Fibroblast of lung (primary cell): ENCODE measurements at regions not wholly inside any gene's neighbourhood (a gene's known extent, or its start where the extent isn't known, plus 50 kb on each side); places are given as distances from the start of the nearest gene placed in this dataset.

ENCODE experiments used
- DNase-seq, 2 donors: peaks; one replicate each; pipeline versions ENCODE4 v3.0.0 to v3.0.0-alpha.2; 2010; ENCODE audit warnings: low read depth in 2 of 2
- H2AFZ ChIP-seq: 2 replicates; pipeline ENCODE4 v1.5.1; 2012; ENCODE audit warnings: low read length, control low read depth, inconsistent platforms
- H3K27ac ChIP-seq: 2 replicates; pipeline ENCODE4 v1.5.1; 2011; ENCODE audit warnings: low read length, control low read depth; ENCODE audit not compliant: insufficient read depth
- H3K27me3 ChIP-seq: 2 replicates; pipeline ENCODE4 v1.5.1; 2011; ENCODE audit warnings: mild to moderate bottlenecking, low read length; ENCODE audit not compliant: control insufficient read depth, insufficient read depth
- H3K36me3 ChIP-seq: 2 replicates; pipeline ENCODE4 v1.5.1; 2011; ENCODE audit warnings: low read length; ENCODE audit not compliant: control insufficient read depth, insufficient read depth
- H3K4me1 ChIP-seq: 2 replicates; pipeline ENCODE4 v1.5.1; 2011; ENCODE audit warnings: low read length; ENCODE audit not compliant: control insufficient read depth, insufficient read depth; ENCODE audit errors: extremely low read depth
- H3K4me2 ChIP-seq: 2 replicates; pipeline ENCODE4 v1.5.1; 2011; ENCODE audit warnings: low read length, control low read depth; ENCODE audit not compliant: insufficient read depth; ENCODE audit errors: extremely low read depth
- H3K4me3 ChIP-seq, 4 experiments: fragments of 200-600 bp in 1 of 4; sonication (generic) in 1 of 4; replicated peaks in 1 of 4; 2 replicates each; pipeline ENCODE4 v1.5.1; 2011 to 2016; ENCODE audit warnings: low read length in 4 of 4, low read depth in 3 of 4, mild to moderate bottlenecking in 3 of 4, control low read depth in 2 of 4, inconsistent platforms in 1 of 4, mixed read lengths in 1 of 4; ENCODE audit not compliant: insufficient read depth in 1 of 4; ENCODE audit errors: control extremely low read depth in 1 of 4
- H3K79me2 ChIP-seq: 2 replicates; pipeline ENCODE4 v1.5.1; 2012; ENCODE audit warnings: mild to moderate bottlenecking, low read length, inconsistent platforms; ENCODE audit not compliant: control insufficient read depth, insufficient read depth
- H3K9ac ChIP-seq: 2 replicates; pipeline ENCODE4 v1.5.1; 2011; ENCODE audit warnings: mild to moderate bottlenecking, low read length, control low read depth; ENCODE audit not compliant: insufficient read depth
- H3K9me3 ChIP-seq: 2 replicates; pipeline ENCODE4 v1.5.1; 2012; ENCODE audit warnings: low read depth, low read length; ENCODE audit not compliant: control insufficient read depth, insufficient read depth
- H4K20me1 ChIP-seq: 2 replicates; pipeline ENCODE4 v1.5.1; 2011; ENCODE audit warnings: low read length; ENCODE audit not compliant: control insufficient read depth, insufficient read depth; ENCODE audit errors: extremely low read depth
- EZH2 ChIP-seq: IDR thresholded peaks from 2 replicates; pipeline ENCODE4 v1.5.1; 2012; ENCODE audit warnings: low read length, control low read depth, mild to moderate bottlenecking; ENCODE audit errors: missing control alignments
- TF ChIP-seq, protein P1 (sequence below), 2 donors: IDR thresholded peaks in 1 of 2; conservative IDR thresholded peaks in 1 of 2; 1 replicate in 1 of 2; 2 replicates in 1 of 2; pipeline ENCODE4 v1.5.1; 2011 to 2012; ENCODE audit warnings: low read length in 2 of 2, control low read depth in 1 of 2, inconsistent platforms in 1 of 2, low read depth in 1 of 2, mild to moderate bottlenecking in 1 of 2

GRCh38 chr16:62755938-62756337 lies 719.7 kb upstream of the CDH8 start:
- H3K9me3 ChIP-seq = no peaks in the 10 kb centered on the region
- no peak overlapping the region for H3K4me2 ChIP-seq
- TF ChIP-seq, protein P1, sequence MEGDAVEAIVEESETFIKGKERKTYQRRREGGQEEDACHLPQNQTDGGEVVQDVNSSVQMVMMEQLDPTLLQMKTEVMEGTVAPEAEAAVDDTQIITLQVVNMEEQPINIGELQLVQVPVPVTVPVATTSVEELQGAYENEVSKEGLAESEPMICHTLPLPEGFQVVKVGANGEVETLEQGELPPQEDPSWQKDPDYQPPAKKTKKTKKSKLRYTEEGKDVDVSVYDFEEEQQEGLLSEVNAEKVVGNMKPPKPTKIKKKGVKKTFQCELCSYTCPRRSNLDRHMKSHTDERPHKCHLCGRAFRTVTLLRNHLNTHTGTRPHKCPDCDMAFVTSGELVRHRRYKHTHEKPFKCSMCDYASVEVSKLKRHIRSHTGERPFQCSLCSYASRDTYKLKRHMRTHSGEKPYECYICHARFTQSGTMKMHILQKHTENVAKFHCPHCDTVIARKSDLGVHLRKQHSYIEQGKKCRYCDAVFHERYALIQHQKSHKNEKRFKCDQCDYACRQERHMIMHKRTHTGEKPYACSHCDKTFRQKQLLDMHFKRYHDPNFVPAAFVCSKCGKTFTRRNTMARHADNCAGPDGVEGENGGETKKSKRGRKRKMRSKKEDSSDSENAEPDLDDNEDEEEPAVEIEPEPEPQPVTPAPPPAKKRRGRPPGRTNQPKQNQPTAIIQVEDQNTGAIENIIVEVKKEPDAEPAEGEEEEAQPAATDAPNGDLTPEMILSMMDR (conservative IDR thresholded peaks at IDR 0.05 in 1 of 2, IDR thresholded peaks at IDR 0.05 in 1 of 2; ENCODE audit: low read depth in 1 of 2, low read length in 2 of 2) = no peak
- TF ChIP-seq EZH2 = no peak
- H4K20me1 ChIP-seq = no peaks in the 10 kb centered on the region
- H3K4me3 ChIP-seq = no peak overlapping the region
- H3K36me3 ChIP-seq = no peaks in the 10 kb centered on the region
- H3K4me1 ChIP-seq = no peaks in the 10 kb centered on the region
- no peak overlapping the region for H2AFZ ChIP-seq
- no peak overlapping the region for H3K27ac ChIP-seq
- H3K79me2 ChIP-seq = no peaks in the 10 kb centered on the region
- DNase-seq = no peak
- no peaks in the 10 kb centered on the region for H3K27me3 ChIP-seq
- no peak overlapping the region for H3K9ac ChIP-seq

- no peak overlapping the region for H2AFZ ChIP-seq
- H3K27ac ChIP-seq = no peak overlapping the region
- no peaks in the 10 kb centered on the region for H3K27me3 ChIP-seq
- no peaks in the 10 kb centered on the region for H3K79me2 ChIP-seq
- no peak overlapping the region for H3K9ac ChIP-seq
- no peaks in the 10 kb centered on the region for H3K36me3 ChIP-seq
- no peak overlapping the region for H3K4me3 ChIP-seq
- no peaks in the 10 kb centered on the region for H4K20me1 ChIP-seq
- TF ChIP-seq, protein P1 (conservative IDR thresholded peaks at IDR 0.05 in 1 of 2, IDR thresholded peaks at IDR 0.05 in 1 of 2; ENCODE audit: low read depth in 1 of 2, low read length in 2 of 2) = no peak
- no peak for TF ChIP-seq EZH2
- DNase-seq = no peak
- H3K4me2 ChIP-seq = no peak overlapping the region
- no peaks in the 10 kb centered on the region for H3K9me3 ChIP-seq
- no peaks in the 10 kb centered on the region for H3K4me1 ChIP-seq
Measured at GRCh38 chr16:62752854-62753253, 716.6 kb upstream of the CDH8 start.

GRCh38 chr16:62751218-62751617 lies 715.0 kb upstream of the CDH8 start:
- H3K36me3 ChIP-seq = no peaks in the 10 kb centered on the region
- H3K4me1 ChIP-seq = no peaks in the 10 kb centered on the region
- H3K27me3 ChIP-seq = no peaks in the 10 kb centered on the region
- no peak for DNase-seq
- no peaks in the 10 kb centered on the region for H3K79me2 ChIP-seq
- TF ChIP-seq EZH2 = no peak
- TF ChIP-seq, protein P1 (conservative IDR thresholded peaks at IDR 0.05 in 1 of 2, IDR thresholded peaks at IDR 0.05 in 1 of 2; ENCODE audit: low read depth in 1 of 2, low read length in 2 of 2) = no peak
- no peaks in the 10 kb centered on the region for H3K9me3 ChIP-seq
- no peak overlapping the region for H2AFZ ChIP-seq
- H3K4me2 ChIP-seq = no peak overlapping the region
- H4K20me1 ChIP-seq = no peaks in the 10 kb centered on the region
- H3K27ac ChIP-seq = no peak overlapping the region
- no peak overlapping the region for H3K9ac ChIP-seq
- H3K4me3 ChIP-seq = no peak overlapping the region
